ENCODE measurements at regions not wholly inside any gene's neighbourhood (a gene's known extent, or its start where the extent isn't known, plus 50 kb on each side); places are given as distances from the start of the nearest gene placed in this dataset.

- Mint-ChIP-seq H3K36me3 (peaks cover 2 to 3% of the 10 kb centered on the region in 2 donors), H3K4me3 (peak overlapping the region in 1 of 2 donors; percentile 76), H3K4me1 (peaks cover 51% of the 10 kb centered on the region), H3K27me3 (ENCODE audit: low read depth in 3 of 3) (peaks cover 0 to 1% (median 0%) of the 10 kb centered on the region in 3 donors), H3K9me3 (peaks cover 0 to 7% (median 2%) of the 10 kb centered on the region in 7 donors), H3K27ac (peak overlapping the region; percentile 90 to 97 (median 93))
- Histone ChIP-seq H3K79me2 (ENCODE audit: insufficient read depth, low read length) (no peaks in the 10 kb centered on the region), H3K27ac (ENCODE audit: low read depth in 1 of 2, low read length in 2 of 2) (peak overlapping the region in 1 of 2 donors; percentile 82), H4K20me1 (ENCODE audit: insufficient read depth, low read length) (no peaks in the 10 kb centered on the region), H3K27me3 (ENCODE audit: control insufficient read depth in 2 of 2, insufficient read depth in 2 of 2, low read length in 2 of 2) (no peaks in the 10 kb centered on the region), H3K4me3 (replicated peaks in 1 of 3; ENCODE audit: low read depth in 2 of 3, low read length in 3 of 3) (peak overlapping the region in 1 of 3 experiments; percentile 42), H3K4me1 (ENCODE audit: control insufficient read depth in 1 of 2, insufficient read depth in 2 of 2, low read length in 2 of 2) (peaks cover 66 to 73% of the 10 kb centered on the region in 2 donors), H3K9ac (ENCODE audit: insufficient read depth, low read length, poor library complexity, severe bottlenecking) (no peak overlapping the region), H3K9me3 (replicated peaks in 1 of 2; ENCODE audit: control insufficient read depth in 1 of 2, insufficient read depth in 1 of 2, low read length in 2 of 2) (no peaks in the 10 kb centered on the region), H3K36me3 (replicated peaks in 1 of 2; ENCODE audit: control insufficient read depth in 1 of 2, insufficient read depth in 2 of 2, low read length in 2 of 2) (no peaks in the 10 kb centered on the region), H3K4me2 (replicated peaks; ENCODE audit: extremely low read depth, low read length, poor library complexity, severe bottlenecking) (peak overlapping the region; percentile 48), H2AFZ (ENCODE audit: insufficient read depth, low read depth, low read length, poor library complexity, severe bottlenecking) (no peak overlapping the region)
- DNase-seq, result peak; percentile 81 to 90 (median 83)
- no peak for TF ChIP-seq CTCF (IDR thresholded peaks at IDR 0.05)
- WGBS (ENCODE audit: insufficient coverage), result 0% methylated on average over 1 of the region's 3 CpGs
- intact Hi-C loops (cut with micrococcal nuclease), result loop anchor here in 1 of 2 donors (2.0 to 5.0 kb wide), 2 partner anchors 35 to 78 kb away; no protein-coding TSS in a partner anchor
Observed at GRCh38 chr13:48862572-48862971, 113.1 kb upstream of the FNDC3A start.

- Histone ChIP-seq H2AFZ (ENCODE audit: insufficient read depth, low read depth, low read length, poor library complexity, severe bottlenecking) (no peak overlapping the region), H3K9me3 (replicated peaks in 1 of 2; ENCODE audit: control insufficient read depth in 1 of 2, insufficient read depth in 1 of 2, low read length in 2 of 2) (peaks cover 0 to 4% of the 10 kb centered on the region in 2 donors), H4K20me1 (ENCODE audit: insufficient read depth, low read length) (no peaks in the 10 kb centered on the region), H3K36me3 (replicated peaks in 1 of 2; ENCODE audit: control insufficient read depth in 1 of 2, insufficient read depth in 2 of 2, low read length in 2 of 2) (no peaks in the 10 kb centered on the region), H3K27ac (ENCODE audit: low read depth in 1 of 2, low read length in 2 of 2) (no peak overlapping the region), H3K4me2 (replicated peaks; ENCODE audit: extremely low read depth, low read length, poor library complexity, severe bottlenecking) (no peak overlapping the region), H3K4me1 (ENCODE audit: control insufficient read depth in 1 of 2, insufficient read depth in 2 of 2, low read length in 2 of 2) (peaks cover 51 to 58% of the 10 kb centered on the region in 2 donors), H3K79me2 (ENCODE audit: insufficient read depth, low read length) (no peaks in the 10 kb centered on the region), H3K4me3 (replicated peaks in 1 of 3; ENCODE audit: low read depth in 2 of 3, low read length in 3 of 3) (no peak overlapping the region), H3K9ac (ENCODE audit: insufficient read depth, low read length, poor library complexity, severe bottlenecking) (no peak overlapping the region), H3K27me3 (ENCODE audit: control insufficient read depth in 2 of 2, insufficient read depth in 2 of 2, low read length in 2 of 2) (no peaks in the 10 kb centered on the region)
- TF ChIP-seq CTCF (IDR thresholded peaks at IDR 0.05), result no peak
- Mint-ChIP-seq H3K27ac (no peak overlapping the region), H3K27me3 (ENCODE audit: low read depth in 3 of 3) (peaks cover 0 to 1% (median 0%) of the 10 kb centered on the region in 3 donors), H3K9me3 (peaks cover 0 to 7% (median 2%) of the 10 kb centered on the region in 7 donors), H3K4me1 (peaks cover 39% of the 10 kb centered on the region), H3K36me3 (peaks cover 2 to 3% of the 10 kb centered on the region in 2 donors), H3K4me3 (no peak overlapping the region)
- intact Hi-C loops (cut with micrococcal nuclease), result loop anchor here in 1 of 2 donors (5.0 kb wide), 1 partner anchor 33 kb away; no protein-coding TSS in a partner anchor
- DNase-seq, result no peak
Observed at GRCh38 chr13:48864100-48864499, 111.6 kb upstream of the FNDC3A start.
